HCT116 (cell line): ENCODE measurements at regions not wholly inside any gene's neighbourhood (a gene's known extent, or its start where the extent isn't known, plus 50 kb on each side); places are given as distances from the start of the nearest gene placed in this dataset.

Experiments
- ATAC-seq: fragments of 200-7000 bp; cut with Tn5 transposase; 2 replicates; pipeline ENCODE4 v1.9.1; 2020; ENCODE audit warnings: mild to moderate bottlenecking, moderate library complexity
- BruUV-seq: library from RNA; stranded (reverse); fragments of 400-500 nt; replicated peaks from 2 replicates; lab custom pipeline; 2021; lab: Mats Ljungman, UMichigan
- CTCF ChIA-PET: fragments of 300-600 bp; sonication (Branson Sonifier 250); formaldehyde crosslinking; loops from one replicate; lab custom pipeline; 2021; ENCODE audit warnings: antibody characterized with exemption; lab: Charles Lee
- POLR2A ChIA-PET: fragments of 300-600, 350-600 bp; sonication (Branson Sonifier 250); formaldehyde crosslinking; loops from one replicate; lab custom pipeline; 2021; ENCODE audit warnings: antibody characterized with exemption; lab: Charles Lee
- RAD21 ChIA-PET, 2 experiments: fragments of 300-600 bp; sonication (Branson Sonifier 250); formaldehyde crosslinking; loops; one replicate each; lab custom pipeline; 2023; ENCODE audit warnings: low total read pairs in 2 of 2; ENCODE audit not compliant: uncharacterized antibody in 2 of 2, unreplicated experiment in 2 of 2, low non-redundant PET in 1 of 2; lab: Charles Lee
- DNase-seq: peaks from one replicate; pipeline ENCODE4 v3.0.0-alpha.2; 2010; ENCODE audit warnings: low read depth, low spot score
- H2AFZ ChIP-seq: fragments of 200-600 bp; shearing (Covaris generic), sonication (generic); 2 replicates; pipeline ENCODE4 v1.6.1; 2017; ENCODE audit warnings: low read depth, mixed run types, mixed read lengths, antibody characterized with exemption, low read length; ENCODE audit not compliant: poor library complexity, severe bottlenecking
- H3K27ac ChIP-seq: 2 replicates; pipeline ENCODE4 v1.5.1; 2012; ENCODE audit warnings: low read depth, low read length
- H3K27me3 ChIP-seq: fragments of 200-600 bp; sonication (generic); 2 replicates; pipeline ENCODE4 v1.6.1; 2016; ENCODE audit warnings: mixed run types, low read length, mixed read lengths; ENCODE audit not compliant: insufficient read depth
- H3K36me3 ChIP-seq, 2 experiments: fragments of 200-500 bp in 1 of 2; fragments of 200-600 bp in 1 of 2; sonication (Bioruptor generic) in 1 of 2; sonication (generic) in 1 of 2; 2 replicates each; pipeline versions ENCODE4 v1.5.1 to v1.6.1; 2014 to 2016; ENCODE audit warnings: low read length in 2 of 2, inconsistent platforms in 1 of 2, mixed read lengths in 1 of 2, mixed run types in 1 of 2; ENCODE audit not compliant: insufficient read depth in 2 of 2, control insufficient read depth in 1 of 2
- H3K4me1 ChIP-seq, 2 experiments: fragments of 200-600 bp in 1 of 2; sonication (generic) in 1 of 2; 2 replicates each; pipeline versions ENCODE4 v1.5.1 to v1.6.1; 2012 to 2017; ENCODE audit warnings: low read length in 2 of 2, inconsistent platforms in 1 of 2, mild to moderate bottlenecking in 1 of 2, mixed read lengths in 1 of 2, mixed run types in 1 of 2, moderate library complexity in 1 of 2; ENCODE audit not compliant: insufficient read depth in 2 of 2, control insufficient read depth in 1 of 2
- H3K4me2 ChIP-seq: fragments of 200-600 bp; sonication (generic); 2 replicates; pipeline ENCODE4 v1.6.1; 2017; ENCODE audit warnings: mixed run types, low read length, mixed read lengths
- H3K4me3 ChIP-seq, 2 experiments: fragments of 200-600 bp in 1 of 2; sonication (generic) in 1 of 2; replicated peaks in 1 of 2; 2 replicates each; pipeline ENCODE4 v1.5.1; 2011 to 2016; ENCODE audit warnings: low read length in 2 of 2, control low read depth in 1 of 2, low read depth in 1 of 2, mild to moderate bottlenecking in 1 of 2, mixed read lengths in 1 of 2, mixed run types in 1 of 2
- H3K79me2 ChIP-seq: fragments of 200-600 bp; sonication (generic); 2 replicates; pipeline ENCODE4 v1.6.1; 2017; ENCODE audit warnings: mild to moderate bottlenecking, mixed run types, low read length, moderate library complexity, mixed read lengths; ENCODE audit not compliant: insufficient read depth
- H3K9ac ChIP-seq: fragments of 200-600 bp; sonication (generic); 2 replicates; pipeline ENCODE4 v1.6.1; 2016; ENCODE audit warnings: low read length, mixed read lengths
- H3K9me2 ChIP-seq: fragments of 200-600 bp; sonication (generic), shearing (Covaris generic); 2 replicates; pipeline ENCODE4 v1.6.1; 2017; ENCODE audit warnings: mixed run types, mild to moderate bottlenecking, moderate library complexity; ENCODE audit not compliant: insufficient read depth
- H3K9me3 ChIP-seq, 2 experiments: fragments of 200-500 bp in 1 of 2; fragments of 200-600 bp in 1 of 2; sonication (Bioruptor generic) in 1 of 2; sonication (generic) in 1 of 2; 2 replicates each; pipeline ENCODE4 v1.6.1; 2014 to 2017; ENCODE audit warnings: low read length in 2 of 2, mixed read lengths in 2 of 2, inconsistent platforms in 1 of 2, low read depth in 1 of 2, mild to moderate bottlenecking in 1 of 2, mixed run types in 1 of 2, moderate library complexity in 1 of 2; ENCODE audit not compliant: control insufficient read depth in 1 of 2, insufficient read depth in 1 of 2
- H4K20me1 ChIP-seq: fragments of 200-600 bp; sonication (generic), shearing (Covaris generic); 2 replicates; pipeline ENCODE4 v1.6.1; 2017; ENCODE audit warnings: mixed run types, mild to moderate bottlenecking, moderate library complexity; ENCODE audit not compliant: insufficient read depth
- ATF3 ChIP-seq: IDR thresholded peaks from 2 replicates; pipeline ENCODE4 v1.6.1; 2012
- ELF1 ChIP-seq: IDR thresholded peaks from 2 replicates; pipeline ENCODE4 v1.6.1; 2012; ENCODE audit warnings: low read depth, borderline replicate concordance
- EZH2 ChIP-seq: fragments of 200-600 bp; sonication (generic); IDR thresholded peaks from 2 replicates; pipeline ENCODE4 v1.6.1; 2017; ENCODE audit warnings: antibody characterized with exemption, mixed run types
- FOSL1 ChIP-seq: IDR thresholded peaks from 2 replicates; pipeline ENCODE4 v1.6.1; 2012; ENCODE audit warnings: low read depth
- POLR2A ChIP-seq: IDR thresholded peaks from 2 replicates; pipeline ENCODE4 v1.7.0; 2011; ENCODE audit warnings: borderline replicate concordance; ENCODE audit not compliant: insufficient read depth, insufficient read length; ENCODE audit errors: extremely low read depth
- POLR2AphosphoS5 ChIP-seq: IDR thresholded peaks from 2 replicates; pipeline ENCODE4 v1.6.1; 2011; ENCODE audit warnings: mild to moderate bottlenecking, low read depth, low read length, moderate library complexity
- REST ChIP-seq: IDR thresholded peaks from 2 replicates; pipeline ENCODE4 v1.6.1; 2012; ENCODE audit warnings: low read depth
- SIN3A ChIP-seq: IDR thresholded peaks from 2 replicates; pipeline ENCODE4 v1.6.1; 2012; ENCODE audit warnings: low read depth
- SP1 ChIP-seq: IDR thresholded peaks from 2 replicates; pipeline ENCODE4 v1.6.1; 2012; ENCODE audit warnings: low read depth
- YY1 ChIP-seq: IDR thresholded peaks from 2 replicates; pipeline ENCODE4 v1.6.1; 2011; ENCODE audit warnings: low read length, low read depth, moderate library complexity, mild to moderate bottlenecking; ENCODE audit not compliant: insufficient replicate concordance; ENCODE audit errors: extremely low read depth
- ZBTB33 ChIP-seq: IDR thresholded peaks from 2 replicates; pipeline ENCODE4 v1.6.1; 2011; ENCODE audit warnings: mild to moderate bottlenecking, low read length, moderate library complexity; ENCODE audit not compliant: insufficient replicate concordance; ENCODE audit errors: extremely low read depth
- ZNF274 ChIP-seq: fragments of 200-500 bp; sonication (Bioruptor generic); IDR thresholded peaks from 2 replicates; pipeline ENCODE4 v1.6.1; 2014; ENCODE audit warnings: mild to moderate bottlenecking, low read depth, low read length, inconsistent platforms
- intact Hi-C: fragments of 100-400 bp; cut with micrococcal nuclease; formaldehyde crosslinking; loops from 2 replicates; pipeline ENCODE4 v1.10.0; 2022
- TF ChIP-seq, protein P1 (sequence below): IDR thresholded peaks from 2 replicates; pipeline ENCODE4 v1.6.1; 2012

DNA sequence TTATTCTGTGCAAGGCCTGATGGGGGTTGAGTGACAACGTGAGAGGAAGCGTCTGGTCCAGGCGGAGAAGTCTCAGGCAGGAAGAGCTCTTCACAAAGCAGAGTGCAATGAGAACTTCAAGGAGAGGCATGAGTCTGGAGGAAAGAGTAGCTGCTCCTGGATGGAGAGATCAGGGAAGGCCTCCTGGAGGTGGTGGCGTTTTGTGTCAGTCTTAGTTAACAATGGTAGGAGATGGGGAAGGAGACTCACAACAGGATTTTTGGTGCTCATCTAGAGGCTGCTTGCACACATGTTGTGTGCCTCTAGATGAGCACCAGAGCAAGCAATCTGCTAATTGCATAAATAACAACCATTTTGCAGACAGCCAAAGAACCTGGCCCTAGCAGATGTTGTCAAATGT lies 442.8 kb upstream of the PODXL start:
- CTCF ChIA-PET = no interaction called here
- Histone ChIP-seq H3K9me2 (no peaks in the 10 kb centered on the region), H3K27me3 (peaks cover 76% of the 10 kb centered on the region), H3K27ac (no peak overlapping the region), H3K79me2 (no peaks in the 10 kb centered on the region), H3K4me1 (no peaks in the 10 kb centered on the region), H3K9ac (no peak overlapping the region), H3K36me3 (no peaks in the 10 kb centered on the region), H4K20me1 (no peaks in the 10 kb centered on the region), H3K4me3 (no peak overlapping the region), H3K9me3 (no peaks in the 10 kb centered on the region), H3K4me2 (no peak overlapping the region), H2AFZ (no peak overlapping the region)
- RAD21 ChIA-PET = no interaction called here
- BruUV-seq = no TSS peak
- intact Hi-C loops = no loop called here
- DNase-seq (no peak), ATAC-seq (no peak)
- POLR2A ChIA-PET = no interaction called here
- TF ChIP-seq POLR2A = no peak
- no peak for TF ChIP-seq ZNF274
- no peak for TF ChIP-seq ZBTB33
- no peak for TF ChIP-seq ELF1

GRCh38 chr7:131995324-131995723 lies 438.9 kb upstream of the PODXL start:
- BruUV-seq = no TSS peak
- RAD21 ChIA-PET = no interaction called here
- no peak for ATAC-seq
- TF ChIP-seq REST = no peak
- TF ChIP-seq POLR2AphosphoS5 = no peak
- TF ChIP-seq EZH2 = no peak
- no peak for TF ChIP-seq FOSL1
- TF ChIP-seq SP1 = no peak
- no peak for TF ChIP-seq POLR2A
- TF ChIP-seq YY1 = no peak
- no peak for TF ChIP-seq ATF3
- no peak for TF ChIP-seq SIN3A
- no peak for TF ChIP-seq ELF1
- TF ChIP-seq, protein P1, sequence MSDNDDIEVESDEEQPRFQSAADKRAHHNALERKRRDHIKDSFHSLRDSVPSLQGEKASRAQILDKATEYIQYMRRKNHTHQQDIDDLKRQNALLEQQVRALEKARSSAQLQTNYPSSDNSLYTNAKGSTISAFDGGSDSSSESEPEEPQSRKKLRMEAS = no peak

More at GRCh38 chr7:131995324-131995723, 438.9 kb upstream of the PODXL start:
- Histone ChIP-seq H3K9me2 (no peaks in the 10 kb centered on the region), H3K9ac (no peak overlapping the region), H3K79me2 (no peaks in the 10 kb centered on the region), H3K4me2 (no peak overlapping the region), H3K4me1 (no peaks in the 10 kb centered on the region), H4K20me1 (no peaks in the 10 kb centered on the region), H3K27ac (no peak overlapping the region), H2AFZ (no peak overlapping the region), H3K27me3 (peaks cover 49% of the 10 kb centered on the region), H3K36me3 (no peaks in the 10 kb centered on the region), H3K9me3 (no peaks in the 10 kb centered on the region), H3K4me3 (no peak overlapping the region)
- intact Hi-C loops = no loop called here
- CTCF ChIA-PET = interaction anchor here (1.0 kb wide), 1 partner anchor 136 kb away, joined by 3 read pairs; no protein-coding TSS in a partner anchor
- POLR2A ChIA-PET = no interaction called here
- DNase-seq = no peak
